ENCODE measurements at regions not wholly inside any gene's neighbourhood (a gene's known extent, or its start where the extent isn't known, plus 50 kb on each side); places are given as distances from the start of the nearest gene placed in this dataset.

GRCh38 chr4:149175549-149175948 lies 640.1 kb downstream of the IQCM start:
- Mint-ChIP-seq H3K27me3 (peaks cover 8% of the 10 kb centered on the region), H3K4me3 (no peak overlapping the region), H3K27ac (no peak overlapping the region), H3K9me3 (peaks cover 12% of the 10 kb centered on the region), H3K4me1 (no peaks in the 10 kb centered on the region), H3K36me3 (ENCODE audit: low read depth) (no peaks in the 10 kb centered on the region)
- ATAC-seq (replicated peaks), result no peak

DNA sequence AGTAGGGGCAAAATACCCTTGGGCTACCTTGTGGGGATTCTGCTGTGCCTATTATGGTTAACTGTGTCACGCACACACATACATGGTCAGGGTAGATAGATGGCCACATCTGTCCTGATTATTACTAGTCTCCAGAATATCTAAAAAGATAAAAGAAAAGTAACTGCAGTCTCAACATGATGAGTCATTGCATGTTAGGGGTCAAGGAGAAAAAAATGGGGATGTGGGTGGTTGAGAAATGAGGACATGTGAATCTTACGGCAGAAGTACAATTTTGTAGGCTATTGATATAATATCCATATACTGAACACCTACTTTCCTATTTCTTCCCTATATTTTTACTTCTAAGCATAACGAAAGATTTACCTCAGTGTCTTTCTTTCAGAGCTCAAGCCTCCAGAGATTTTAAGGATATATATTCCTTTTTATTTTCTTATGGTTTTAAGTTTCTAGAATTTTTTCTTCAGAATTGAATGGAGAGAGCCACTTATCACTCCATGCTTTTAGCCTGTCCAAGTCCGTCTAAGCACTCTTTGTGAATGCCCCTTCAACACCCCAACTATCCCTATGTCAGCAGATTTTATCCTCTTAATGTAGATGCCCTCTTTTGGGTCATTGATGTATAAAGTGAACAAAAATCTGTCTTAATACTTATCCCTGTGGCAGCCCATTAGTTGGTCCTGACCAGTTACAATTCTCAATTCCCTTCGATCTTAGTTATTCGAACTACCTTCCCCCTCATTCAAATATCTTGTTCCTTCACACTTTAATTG lies 642.2 kb downstream of the IQCM start:
- H3K36me3 Mint-ChIP-seq (ENCODE audit: low read depth), result no peaks in the 10 kb centered on the region
- H3K9me3 Mint-ChIP-seq, result peaks cover 3% of the 10 kb centered on the region
- H3K27ac Mint-ChIP-seq, result no peak overlapping the region
- peaks cover 7% of the 10 kb centered on the region for H3K27me3 Mint-ChIP-seq
- H3K4me1 Mint-ChIP-seq, result no peaks in the 10 kb centered on the region
- no peak overlapping the region for H3K4me3 Mint-ChIP-seq
- ATAC-seq (replicated peaks), result no peak

DNA sequence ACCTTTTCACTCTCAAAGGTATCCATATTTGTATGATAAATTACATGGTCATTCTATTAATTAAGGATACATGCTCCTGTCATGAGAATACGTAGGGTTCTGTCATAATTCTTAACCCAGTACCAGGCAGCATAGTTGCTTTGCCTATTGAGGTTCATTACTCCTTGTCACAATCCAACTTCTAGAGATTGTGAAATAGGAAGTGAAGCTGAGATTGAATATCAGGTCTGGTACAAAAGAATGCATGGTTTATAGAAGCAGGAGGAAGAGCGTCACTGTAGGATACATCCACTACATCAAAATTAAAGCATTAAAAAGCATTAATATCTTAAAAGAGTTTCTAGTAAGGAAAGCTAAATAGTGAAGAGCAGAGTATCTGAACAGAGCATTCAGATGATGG lies 647.0 kb downstream of the IQCM start:
- no peak for ATAC-seq (replicated peaks)
- no peaks in the 10 kb centered on the region for H3K36me3 Mint-ChIP-seq (ENCODE audit: low read depth)
- no peaks in the 10 kb centered on the region for H3K4me1 Mint-ChIP-seq
- no peak overlapping the region for H3K4me3 Mint-ChIP-seq
- H3K27me3 Mint-ChIP-seq, result peaks cover 4% of the 10 kb centered on the region
- no peak overlapping the region for H3K27ac Mint-ChIP-seq
- no peaks in the 10 kb centered on the region for H3K9me3 Mint-ChIP-seq

GRCh38 chr4:149166876-149167275 lies 648.8 kb downstream of the IQCM start:
- Mint-ChIP-seq H3K36me3 (ENCODE audit: low read depth) (no peaks in the 10 kb centered on the region), H3K9me3 (no peaks in the 10 kb centered on the region), H3K27ac (no peak overlapping the region), H3K4me1 (no peaks in the 10 kb centered on the region), H3K27me3 (peaks cover 3% of the 10 kb centered on the region), H3K4me3 (no peak overlapping the region)
- ATAC-seq (replicated peaks), result no peak

- H3K36me3 Mint-ChIP-seq (ENCODE audit: low read depth), result no peaks in the 10 kb centered on the region
- ATAC-seq (replicated peaks), result no peak
- no peaks in the 10 kb centered on the region for H3K9me3 Mint-ChIP-seq
Measured at GRCh38 chr4:149166365-149166764, 649.3 kb downstream of the IQCM start.

DNA sequence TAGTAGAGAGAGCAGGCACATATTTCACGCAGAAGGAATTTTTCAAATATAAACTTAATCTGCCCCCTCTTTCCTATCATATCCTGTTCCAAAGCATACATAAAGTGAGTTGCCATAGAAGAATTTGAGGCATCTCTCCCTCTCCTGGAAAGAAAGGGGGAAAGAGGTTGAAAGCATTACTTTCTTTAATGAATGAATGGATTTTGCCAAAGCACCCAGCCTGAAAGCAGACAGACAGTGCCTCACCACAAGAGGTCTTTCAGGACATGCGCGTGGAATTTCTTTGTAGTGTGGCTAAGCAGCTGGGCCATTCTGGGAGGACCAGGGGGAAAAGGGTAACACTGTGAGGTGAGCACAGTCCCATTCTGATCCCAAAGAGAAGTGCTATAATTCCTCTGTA lies 651.4 kb downstream of the IQCM start:
- Mint-ChIP-seq H3K27ac (no peak overlapping the region), H3K27me3 (no peaks in the 10 kb centered on the region), H3K36me3 (ENCODE audit: low read depth) (no peaks in the 10 kb centered on the region), H3K4me1 (no peaks in the 10 kb centered on the region), H3K4me3 (no peak overlapping the region), H3K9me3 (no peaks in the 10 kb centered on the region)
- ATAC-seq (replicated peaks), result no peak

More at GRCh38 chr4:149166365-149166764, 649.3 kb downstream of the IQCM start:
- no peak overlapping the region for H3K4me3 Mint-ChIP-seq
- no peaks in the 10 kb centered on the region for H3K4me1 Mint-ChIP-seq
- no peak overlapping the region for H3K27ac Mint-ChIP-seq
- H3K27me3 Mint-ChIP-seq, result peaks cover 3% of the 10 kb centered on the region

GRCh38 chr4:149161247-149161646 lies 654.4 kb downstream of the IQCM start:
- no peak overlapping the region for H3K4me3 Mint-ChIP-seq
- H3K4me1 Mint-ChIP-seq, result no peaks in the 10 kb centered on the region
- no peak overlapping the region for H3K27ac Mint-ChIP-seq
- no peaks in the 10 kb centered on the region for H3K27me3 Mint-ChIP-seq
- ATAC-seq (replicated peaks), result no peak
- no peaks in the 10 kb centered on the region for H3K36me3 Mint-ChIP-seq (ENCODE audit: low read depth)
- no peaks in the 10 kb centered on the region for H3K9me3 Mint-ChIP-seq

- no peak overlapping the region for H3K4me3 Mint-ChIP-seq
- no peak overlapping the region for H3K27ac Mint-ChIP-seq
- H3K36me3 Mint-ChIP-seq (ENCODE audit: low read depth), result no peaks in the 10 kb centered on the region
- H3K4me1 Mint-ChIP-seq, result no peaks in the 10 kb centered on the region
- H3K27me3 Mint-ChIP-seq, result no peaks in the 10 kb centered on the region
- H3K9me3 Mint-ChIP-seq, result no peaks in the 10 kb centered on the region
- no peak for ATAC-seq (replicated peaks)
Measured at GRCh38 chr4:149160370-149160769, 655.3 kb downstream of the IQCM start.

DNA sequence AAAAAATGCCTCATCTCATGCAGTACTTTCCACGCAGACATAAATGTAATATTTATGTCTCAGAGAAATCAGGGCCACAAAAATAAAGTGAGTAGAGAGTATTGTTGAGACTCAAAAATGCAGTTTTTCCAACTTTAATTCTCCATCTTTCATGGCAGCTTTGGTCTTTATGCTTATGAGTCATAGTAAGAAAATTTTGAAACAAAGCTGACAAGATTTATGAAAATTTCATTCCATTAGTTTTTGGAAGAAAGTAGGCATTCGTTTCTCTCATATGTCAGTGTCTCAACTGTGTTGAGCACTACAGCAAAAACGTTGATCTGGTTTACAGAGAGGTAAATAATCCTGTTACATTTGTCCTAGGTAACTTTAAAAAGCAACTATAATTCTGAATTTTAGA lies 656.8 kb downstream of the IQCM start:
- no peak overlapping the region for H3K27ac Mint-ChIP-seq
- H3K36me3 Mint-ChIP-seq (ENCODE audit: low read depth), result no peaks in the 10 kb centered on the region
- H3K27me3 Mint-ChIP-seq, result no peaks in the 10 kb centered on the region
- no peak overlapping the region for H3K4me3 Mint-ChIP-seq
- no peaks in the 10 kb centered on the region for H3K9me3 Mint-ChIP-seq
- H3K4me1 Mint-ChIP-seq, result no peaks in the 10 kb centered on the region
- no peak for ATAC-seq (replicated peaks)

GRCh38 chr4:149145803-149146202 lies 669.8 kb downstream of the IQCM start:
- Mint-ChIP-seq H3K27ac (no peak overlapping the region), H3K4me3 (no peak overlapping the region), H3K27me3 (peaks cover 18% of the 10 kb centered on the region), H3K9me3 (no peaks in the 10 kb centered on the region), H3K4me1 (no peaks in the 10 kb centered on the region), H3K36me3 (ENCODE audit: low read depth) (no peaks in the 10 kb centered on the region)
- ATAC-seq (replicated peaks), result peak; percentile 31

DNA sequence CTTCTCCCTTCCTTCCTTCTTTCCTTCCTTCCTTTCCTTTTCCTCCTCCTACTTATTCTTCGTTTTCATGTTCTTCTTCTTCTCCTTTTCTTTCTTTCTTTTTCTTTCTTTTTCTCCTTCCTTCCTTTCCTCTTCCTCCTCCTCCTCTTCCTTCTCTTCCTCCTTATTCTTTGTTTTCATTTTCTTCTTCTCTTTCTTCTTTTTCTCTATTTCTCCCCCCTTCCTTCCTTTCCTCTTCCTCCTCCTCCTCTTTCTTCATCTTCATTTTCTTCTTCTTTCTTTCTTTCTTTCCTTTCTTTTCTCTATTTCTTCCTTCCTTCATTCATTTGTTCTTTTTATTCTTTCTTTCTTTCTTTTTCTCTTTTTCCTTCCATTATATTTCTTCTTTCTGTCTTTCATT lies 671.6 kb downstream of the IQCM start:
- Mint-ChIP-seq H3K36me3 (ENCODE audit: low read depth) (no peaks in the 10 kb centered on the region), H3K27ac (no peak overlapping the region), H3K4me1 (no peaks in the 10 kb centered on the region), H3K4me3 (no peak overlapping the region), H3K27me3 (peaks cover 18% of the 10 kb centered on the region), H3K9me3 (no peaks in the 10 kb centered on the region)
- no peak for ATAC-seq (replicated peaks)

GRCh38 chr4:149141391-149141790 lies 674.3 kb downstream of the IQCM start:
- no peaks in the 10 kb centered on the region for H3K9me3 Mint-ChIP-seq
- no peaks in the 10 kb centered on the region for H3K36me3 Mint-ChIP-seq (ENCODE audit: low read depth)
- H3K27ac Mint-ChIP-seq, result no peak overlapping the region
- no peak overlapping the region for H3K4me3 Mint-ChIP-seq
- no peak for ATAC-seq (replicated peaks)
- H3K4me1 Mint-ChIP-seq, result no peaks in the 10 kb centered on the region
- peaks cover 18% of the 10 kb centered on the region for H3K27me3 Mint-ChIP-seq

DNA sequence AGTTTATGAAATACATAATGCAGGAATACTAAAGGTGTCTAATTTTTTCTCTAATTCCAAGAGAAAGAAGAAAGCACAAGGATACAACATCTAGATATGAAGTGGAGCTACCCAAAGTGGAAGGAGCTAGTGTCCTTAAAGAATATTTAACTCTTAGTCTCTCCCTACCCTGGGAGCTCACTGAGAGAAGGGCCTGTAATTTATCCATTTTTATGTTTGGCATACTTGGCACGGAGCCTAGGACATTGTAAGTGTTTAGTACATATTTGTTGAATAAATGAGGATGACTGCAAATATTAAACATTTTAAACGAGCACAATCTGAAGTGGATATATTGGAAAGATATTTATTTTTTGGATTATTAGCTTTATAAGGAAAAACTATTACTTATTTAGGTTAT lies 674.8 kb downstream of the IQCM start:
- Mint-ChIP-seq H3K27me3 (peaks cover 16% of the 10 kb centered on the region), H3K27ac (no peak overlapping the region), H3K4me1 (no peaks in the 10 kb centered on the region), H3K4me3 (no peak overlapping the region), H3K9me3 (no peaks in the 10 kb centered on the region), H3K36me3 (ENCODE audit: low read depth) (no peaks in the 10 kb centered on the region)
- ATAC-seq (replicated peaks), result no peak

GRCh38 chr4:149136951-149137620 lies 678.6 kb downstream of the IQCM start:
- Mint-ChIP-seq H3K27ac (no peak overlapping the region), H3K9me3 (peaks cover 11% of the 10 kb centered on the region), H3K36me3 (ENCODE audit: low read depth) (no peaks in the 10 kb centered on the region), H3K4me3 (no peak overlapping the region), H3K4me1 (no peaks in the 10 kb centered on the region), H3K27me3 (no peaks in the 10 kb centered on the region)
- ATAC-seq (replicated peaks), result no peak

DNA sequence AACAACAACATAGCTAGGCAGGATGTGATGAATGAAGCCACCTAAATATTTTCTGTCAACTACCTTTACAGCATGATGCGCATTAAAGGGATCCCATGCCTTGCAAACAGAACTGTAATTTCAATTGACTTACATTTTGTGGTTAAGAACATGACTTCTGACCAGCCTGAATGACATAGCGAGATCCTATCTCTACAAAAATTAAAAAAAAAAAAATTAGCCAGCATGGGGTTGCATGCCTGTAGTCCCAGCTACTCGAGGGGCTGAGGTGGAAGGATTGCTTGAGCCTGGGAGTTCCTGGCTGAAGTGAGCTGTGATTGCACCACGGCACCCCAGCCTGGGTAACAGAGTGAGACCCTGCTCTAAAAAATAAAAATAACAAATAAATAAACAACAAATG lies 680.6 kb downstream of the IQCM start:
- Mint-ChIP-seq H3K27me3 (no peaks in the 10 kb centered on the region), H3K9me3 (peaks cover 11% of the 10 kb centered on the region), H3K27ac (no peak overlapping the region), H3K4me1 (no peaks in the 10 kb centered on the region), H3K36me3 (ENCODE audit: low read depth) (no peaks in the 10 kb centered on the region), H3K4me3 (no peak overlapping the region)
- no peak for ATAC-seq (replicated peaks)

Measured in activated T-helper 17 cell treated with anti-CD3 and anti-CD28 coated beads, Interleukin-2, amount 50 U/mL, for 72 hours (primary cell).